ENCODE measurements at regions not wholly inside any gene's neighbourhood (a gene's known extent, or its start where the extent isn't known, plus 50 kb on each side); places are given as distances from the start of the nearest gene placed in this dataset.

DNA sequence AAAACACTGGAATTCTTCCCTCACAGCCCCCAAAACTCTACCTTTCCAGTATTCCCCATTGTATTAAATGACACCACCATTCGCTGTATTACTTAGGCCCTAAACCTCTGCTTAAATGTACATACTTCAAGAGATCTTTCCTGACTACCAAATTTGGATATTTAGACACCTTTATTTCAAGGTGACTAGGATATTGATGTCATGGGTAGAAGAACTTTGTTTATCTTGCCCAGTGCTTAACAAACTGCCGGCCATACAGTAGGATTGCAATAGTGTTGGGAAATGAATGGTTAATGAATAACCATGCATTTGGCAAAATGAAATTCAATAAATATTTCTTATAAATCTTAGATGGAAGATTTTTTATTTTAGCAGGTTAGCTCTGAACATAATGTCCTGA, 86.2 kb upstream of the CA10 start:
- TF ChIP-seq, protein P1, sequence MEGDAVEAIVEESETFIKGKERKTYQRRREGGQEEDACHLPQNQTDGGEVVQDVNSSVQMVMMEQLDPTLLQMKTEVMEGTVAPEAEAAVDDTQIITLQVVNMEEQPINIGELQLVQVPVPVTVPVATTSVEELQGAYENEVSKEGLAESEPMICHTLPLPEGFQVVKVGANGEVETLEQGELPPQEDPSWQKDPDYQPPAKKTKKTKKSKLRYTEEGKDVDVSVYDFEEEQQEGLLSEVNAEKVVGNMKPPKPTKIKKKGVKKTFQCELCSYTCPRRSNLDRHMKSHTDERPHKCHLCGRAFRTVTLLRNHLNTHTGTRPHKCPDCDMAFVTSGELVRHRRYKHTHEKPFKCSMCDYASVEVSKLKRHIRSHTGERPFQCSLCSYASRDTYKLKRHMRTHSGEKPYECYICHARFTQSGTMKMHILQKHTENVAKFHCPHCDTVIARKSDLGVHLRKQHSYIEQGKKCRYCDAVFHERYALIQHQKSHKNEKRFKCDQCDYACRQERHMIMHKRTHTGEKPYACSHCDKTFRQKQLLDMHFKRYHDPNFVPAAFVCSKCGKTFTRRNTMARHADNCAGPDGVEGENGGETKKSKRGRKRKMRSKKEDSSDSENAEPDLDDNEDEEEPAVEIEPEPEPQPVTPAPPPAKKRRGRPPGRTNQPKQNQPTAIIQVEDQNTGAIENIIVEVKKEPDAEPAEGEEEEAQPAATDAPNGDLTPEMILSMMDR (IDR thresholded peaks at IDR 0.05), result no peak
- no peak for TF ChIP-seq POLR2A (IDR thresholded peaks at IDR 0.05)

Measured in esophagus squamous epithelium (tissue), 4 donors.